HG03520 (cell line): ENCODE measurements at regions not wholly inside any gene's neighbourhood (a gene's known extent, or its start where the extent isn't known, plus 50 kb on each side); places are given as distances from the start of the nearest gene placed in this dataset.
A peak's percentile ranks its signal among the peaks of the same experiment; 100 is the strongest.

Experiments
- ATAC-seq: cut with Tn5 transposase; IDR thresholded peaks from one replicate; pipeline ENCODE4 v1.9.1; 2021; ENCODE audit warnings: mild to moderate bottlenecking, moderate library complexity; ENCODE audit not compliant: unreplicated experiment

- ATAC-seq = no peak
Measured at GRCh38 chr16:62676306-62676705, 640.1 kb upstream of the CDH8 start.

GRCh38 chr16:62665269-62665668 lies 629.0 kb upstream of the CDH8 start:
- no peak for ATAC-seq

- ATAC-seq = no peak
Measured at GRCh38 chr16:62664566-62664965, 628.3 kb upstream of the CDH8 start.

GRCh38 chr16:62661435-62661834 lies 625.2 kb upstream of the CDH8 start:
- no peak for ATAC-seq

GRCh38 chr16:62657116-62657515 lies 620.9 kb upstream of the CDH8 start:
- ATAC-seq = no peak

GRCh38 chr16:62652441-62653120 lies 616.3 kb upstream of the CDH8 start:
- no peak for ATAC-seq

DNA sequence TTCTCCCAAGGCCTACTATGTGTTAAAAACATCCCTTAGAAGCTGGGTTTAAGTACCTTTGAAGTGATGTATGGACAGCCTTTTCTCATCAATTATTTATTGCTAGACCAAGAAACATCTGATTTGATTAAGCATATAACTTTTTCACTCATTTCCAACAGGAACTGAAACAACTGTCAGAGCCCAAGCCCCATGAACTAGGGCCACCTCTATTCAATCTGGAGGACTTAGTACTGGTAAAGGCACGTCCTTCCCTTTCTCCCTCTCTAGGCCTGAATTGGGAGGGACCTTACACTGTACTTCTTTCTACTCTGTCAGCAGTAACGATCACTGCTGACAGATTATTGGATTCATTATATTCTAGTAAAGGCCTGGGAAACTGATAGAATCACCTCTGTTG lies 612.0 kb upstream of the CDH8 start:
- no peak for ATAC-seq

- no peak for ATAC-seq
Measured at GRCh38 chr16:62644030-62644812, 608.0 kb upstream of the CDH8 start.

- ATAC-seq = no peak
Measured at GRCh38 chr16:62642677-62643076, 606.4 kb upstream of the CDH8 start.

- ATAC-seq = no peak
Measured at GRCh38 chr16:62639890-62640289, 603.7 kb upstream of the CDH8 start.

DNA sequence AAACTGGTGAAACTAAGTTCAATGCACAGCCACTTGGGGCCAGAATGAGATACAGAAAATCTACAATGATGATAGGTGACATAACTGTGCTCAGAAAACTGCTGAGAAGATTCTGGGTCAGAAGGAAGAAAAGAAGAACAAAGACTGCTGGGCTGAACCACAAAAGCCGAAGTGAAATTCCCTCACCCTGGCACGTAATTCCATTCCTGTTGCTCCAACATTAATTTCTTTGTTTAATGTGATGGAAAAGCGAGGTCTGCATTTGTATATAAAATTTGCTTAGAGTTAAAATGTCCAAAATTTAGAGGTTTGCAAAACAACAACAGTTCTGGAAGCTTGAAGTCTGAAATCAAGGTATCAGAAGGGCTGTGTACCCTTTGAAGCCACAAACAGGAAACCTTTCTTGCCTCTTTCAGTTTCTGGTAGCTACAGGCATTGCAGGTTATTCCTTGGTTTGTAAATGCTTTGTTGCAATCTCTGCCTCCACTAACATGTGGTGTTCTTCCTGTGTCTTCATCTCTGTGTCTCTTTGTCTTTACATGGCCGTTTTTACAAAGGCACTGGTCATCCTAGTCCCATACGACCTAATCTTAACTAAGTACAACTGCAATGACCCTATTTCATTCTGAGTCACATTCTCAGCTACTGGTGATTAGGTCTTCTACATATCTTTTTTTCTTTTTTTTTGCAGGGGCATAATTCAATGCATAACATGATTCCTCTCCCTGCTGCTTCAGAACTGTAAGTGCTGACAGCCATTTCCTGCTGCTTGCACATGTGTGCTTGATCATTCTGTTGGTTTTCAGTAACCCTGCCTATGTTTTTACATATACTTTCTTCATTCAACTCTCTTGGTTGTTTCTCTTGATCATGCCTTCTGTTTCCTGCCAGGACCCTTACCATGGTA lies 603.0 kb upstream of the CDH8 start:
- peak; percentile 61 for ATAC-seq

- no peak for ATAC-seq
Measured at GRCh38 chr16:62638324-62638911, 602.2 kb upstream of the CDH8 start.

- ATAC-seq = no peak
Measured at GRCh38 chr16:62625326-62625725, 589.1 kb upstream of the CDH8 start.

GRCh38 chr16:62620275-62620674 lies 584.0 kb upstream of the CDH8 start:
- ATAC-seq = no peak

GRCh38 chr16:62615526-62615925 lies 579.3 kb upstream of the CDH8 start:
- no peak for ATAC-seq

GRCh38 chr16:62610291-62610690 lies 574.1 kb upstream of the CDH8 start:
- ATAC-seq = no peak

- ATAC-seq = no peak
Measured at GRCh38 chr16:62602790-62603189, 566.6 kb upstream of the CDH8 start.

- ATAC-seq = no peak
Measured at GRCh38 chr16:62597875-62598274, 561.6 kb upstream of the CDH8 start.

- ATAC-seq = no peak
Measured at GRCh38 chr16:62596584-62596983, 560.3 kb upstream of the CDH8 start.

DNA sequence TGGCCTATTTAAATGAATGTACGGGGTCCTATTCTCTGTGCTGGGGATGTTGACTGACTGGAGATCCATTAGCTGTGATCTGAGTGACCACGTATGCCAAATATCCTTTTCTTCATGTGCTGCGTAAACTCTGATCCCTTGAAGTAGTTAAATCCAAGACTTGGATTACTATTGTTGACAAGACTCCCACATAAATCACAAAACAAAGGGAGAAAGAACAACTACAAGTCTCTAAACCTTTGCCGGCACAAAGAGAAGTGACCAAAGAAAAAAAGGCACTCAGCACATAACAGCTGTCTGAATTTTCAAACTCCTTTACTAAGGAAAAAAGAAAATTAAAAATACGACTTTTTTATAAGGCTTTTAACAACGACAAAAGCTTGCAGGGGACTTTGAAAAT lies 559.9 kb upstream of the CDH8 start:
- ATAC-seq = no peak
